HepG2 (cell line): ENCODE measurements at regions not wholly inside any gene's neighbourhood (a gene's known extent, or its start where the extent isn't known, plus 50 kb on each side); places are given as distances from the start of the nearest gene placed in this dataset.

Experiments
- ATAC-seq: fragments of 200-7000 bp; cut with Tn5 transposase; 3 replicates; pipeline ENCODE4 v1.9.1; 2020; ENCODE audit warnings: mild to moderate bottlenecking, moderate library complexity
- BruUV-seq: library from RNA; stranded (reverse); fragments of 400-500 nt; replicated peaks from 2 replicates; lab custom pipeline; 2021; lab: Mats Ljungman, UMichigan
- CTCF ChIA-PET: fragments of 300-600 bp; formaldehyde crosslinking; extraction: SDS; loops from one replicate; lab custom pipeline; 2021; ENCODE audit warnings: low total read pairs, inconsistent platforms, low intra/inter-chr PET ratio; lab: Yijun Ruan, JAX
- POLR2A ChIA-PET: fragments of 350-600 bp; sonication (Branson Sonifier 250); formaldehyde crosslinking; loops from one replicate; lab custom pipeline; 2020; ENCODE audit warnings: antibody characterized with exemption, inconsistent platforms; lab: Yijun Ruan, JAX
- DNase-seq: peaks from one replicate; pipeline ENCODE4 v3.0.0-alpha.2; 2015; ENCODE audit warnings: low spot score
- FAIRE-seq: peaks from 3 replicates; lab custom pipeline; 2011; peaks lifted over from hg19 to GRCh38; lab: Jason Lieb, UNC
- H2AFZ ChIP-seq: one replicate; pipeline ENCODE4 v1.6.1; 2011; ENCODE audit warnings: low read length, inconsistent platforms
- H3K27ac ChIP-seq: fragments of 300-600 bp; 3 replicates; pipeline ENCODE4 v1.8.0; 2011; ENCODE audit warnings: mixed run types, mild to moderate bottlenecking, mixed read lengths, low read length, inconsistent platforms; ENCODE audit not compliant: insufficient read depth; ENCODE audit errors: extremely low read length
- H3K27me3 ChIP-seq, 2 experiments: fragments of 200-600 bp in 1 of 2; 2 replicates in 1 of 2; 3 replicates in 1 of 2; pipeline versions ENCODE4 v1.6.0 to v1.8.0; 2011; ENCODE audit warnings: low read length in 2 of 2, mild to moderate bottlenecking in 2 of 2, moderate library complexity in 2 of 2, inconsistent platforms in 1 of 2; ENCODE audit not compliant: insufficient read depth in 2 of 2, control insufficient read depth in 1 of 2
- H3K36me3 ChIP-seq, 2 experiments: fragments of 200-600 bp in 1 of 2; replicated peaks in 1 of 2; 2 replicates in 1 of 2; 3 replicates in 1 of 2; pipeline versions ENCODE4 v1.5.1 to v1.8.0; 2011; ENCODE audit warnings: low read length in 2 of 2, inconsistent platforms in 1 of 2; ENCODE audit not compliant: insufficient read depth in 2 of 2, control insufficient read depth in 1 of 2
- H3K4me1 ChIP-seq: 2 replicates; pipeline ENCODE4 v1.5.1; 2012; ENCODE audit warnings: low read length, inconsistent platforms; ENCODE audit not compliant: insufficient read depth
- H3K4me2 ChIP-seq: 2 replicates; pipeline ENCODE4 v1.6.0; 2011; ENCODE audit warnings: low read depth, low read length, inconsistent platforms
- H3K4me3 ChIP-seq, 3 experiments: fragments of 200-600 bp in 1 of 3; sonication (generic), shearing (Covaris generic) in 1 of 3; replicated peaks in 1 of 3; 2 replicates each; pipeline ENCODE4 v1.5.1; 2011 to 2016; ENCODE audit warnings: low read length in 3 of 3, inconsistent platforms in 2 of 3, low read depth in 2 of 3, mild to moderate bottlenecking in 2 of 3, control low read depth in 1 of 3, mixed read lengths in 1 of 3; ENCODE audit not compliant: insufficient read depth in 1 of 3
- H3K79me2 ChIP-seq: one replicate; pipeline ENCODE4 v1.6.1; 2011; ENCODE audit warnings: low read length, inconsistent platforms; ENCODE audit not compliant: insufficient read depth
- H3K9ac ChIP-seq: 2 replicates; pipeline ENCODE4 v1.6.0; 2011; ENCODE audit warnings: mild to moderate bottlenecking, low read depth, low read length, inconsistent platforms; ENCODE audit not compliant: insufficient read depth
- H3K9me3 ChIP-seq: 2 replicates; pipeline ENCODE4 v1.5.1; 2012; ENCODE audit warnings: mild to moderate bottlenecking, low read length
- H4K20me1 ChIP-seq: 2 replicates; pipeline ENCODE4 v1.6.0; 2011; ENCODE audit warnings: inconsistent platforms, mild to moderate bottlenecking, low read length, moderate library complexity; ENCODE audit not compliant: insufficient read depth
- HOXA9 ChIP-seq: sonication (generic); formaldehyde crosslinking; IDR thresholded peaks from 2 replicates; pipeline ENCODE4 v1.8.1; 2022; ENCODE audit warnings: missing genetic modification reagents, mild to moderate bottlenecking, moderate library complexity, borderline replicate concordance
- PAWR ChIP-seq: sonication (generic); formaldehyde crosslinking; IDR thresholded peaks from 2 replicates; pipeline ENCODE4 v1.4.0; 2020; ENCODE audit warnings: missing genetic modification reagents, mild to moderate bottlenecking, borderline replicate concordance
- PHF8 ChIP-seq: sonication (generic); formaldehyde crosslinking; IDR thresholded peaks from 2 replicates; pipeline ENCODE4 v1.5.0; 2020; ENCODE audit warnings: missing genetic modification reagents
- ZBTB8A ChIP-seq: sonication (generic); formaldehyde crosslinking; IDR thresholded peaks from 2 replicates; pipeline ENCODE4 v1.4.0; 2020; ENCODE audit warnings: mild to moderate bottlenecking, low read depth, missing genetic modification reagents, borderline replicate concordance
- ZNF10 ChIP-seq: sonication (generic); formaldehyde crosslinking; IDR thresholded peaks from 2 replicates; pipeline ENCODE4 v1.4.0; 2020; ENCODE audit warnings: mild to moderate bottlenecking, low read depth, missing genetic modification reagents, borderline replicate concordance
- ZNF354B ChIP-seq: sonication (generic); formaldehyde crosslinking; IDR thresholded peaks from 2 replicates; pipeline ENCODE4 v1.8.0; 2022; ENCODE audit warnings: mild to moderate bottlenecking, missing genetic modification reagents
- ZNF747 ChIP-seq: sonication (generic); formaldehyde crosslinking; IDR thresholded peaks from 2 replicates; pipeline ENCODE4 v1.8.1; 2023; ENCODE audit warnings: missing genetic modification reagents, mild to moderate bottlenecking, borderline replicate concordance
- WGBS: methylation state at CpG from one replicate; pipeline ENCODE4 v1.1.6; 2017; ENCODE audit warnings: low lambda C conversion rate; 5-methylcytosine and 5-hydroxymethylcytosine counted together
- in situ Hi-C: cut with HindIII; loops from 2 replicates; pipeline ENCODE4 v1.10.0; 2017; ENCODE audit warnings: low pct_unique_long_range_greater_than_20kb; ENCODE audit not compliant: extremely low pct_ligation_motif_present
- intact Hi-C: fragments of 100-400 bp; cut with micrococcal nuclease; formaldehyde crosslinking; loops from one replicate; pipeline ENCODE4 v1.10.0; 2022; ENCODE audit not compliant: unreplicated experiment
- TF ChIP-seq, protein P1 (sequence below): sonication (generic); formaldehyde crosslinking; IDR thresholded peaks from 2 replicates; pipeline ENCODE4 v1.9.0; 2021; ENCODE audit warnings: missing genetic modification reagents, borderline replicate concordance
- TF ChIP-seq, protein P2 (sequence below): IDR thresholded peaks from 2 replicates; pipeline ENCODE4 v1.6.1; 2016; ENCODE audit warnings: low read depth, missing genetic modification reagents, missing compliant biosample characterization

DNA sequence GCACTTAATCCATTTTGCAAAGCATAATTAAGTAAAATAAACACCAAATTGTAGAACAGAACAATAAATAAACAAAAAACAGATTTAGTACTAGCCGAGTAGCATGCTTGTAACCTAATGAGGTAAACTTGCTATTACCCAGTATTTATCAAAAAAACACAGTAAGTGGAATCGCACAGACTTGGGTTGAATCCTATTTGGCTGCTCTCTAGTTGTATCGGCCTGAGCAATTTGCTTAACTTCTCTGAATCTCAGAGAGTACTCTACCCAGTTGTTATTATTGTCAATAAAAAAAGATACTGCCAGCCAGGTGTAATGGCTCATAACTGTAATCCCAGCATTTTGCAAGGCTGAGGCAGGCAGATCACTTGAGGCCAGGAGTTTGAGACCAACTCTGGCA, 664.3 kb downstream of the ADGRL2 start:
- intact Hi-C loops, result no loop called here
- H3K4me3 ChIP-seq, result no peak overlapping the region
- no TSS peak for BruUV-seq

More for the DNA sequence above, 664.3 kb downstream of the ADGRL2 start:
- no peaks in the 10 kb centered on the region for H3K79me2 ChIP-seq
- TF ChIP-seq ZNF10 (CRISPR knock-in tag), result no peak
- no peak for TF ChIP-seq ZNF354B (CRISPR knock-in tag)
- TF ChIP-seq ZBTB8A, result no peak
- no peak for TF ChIP-seq HOXA9
- TF ChIP-seq PAWR (CRISPR knock-in tag), result no peak
- TF ChIP-seq, protein P1, sequence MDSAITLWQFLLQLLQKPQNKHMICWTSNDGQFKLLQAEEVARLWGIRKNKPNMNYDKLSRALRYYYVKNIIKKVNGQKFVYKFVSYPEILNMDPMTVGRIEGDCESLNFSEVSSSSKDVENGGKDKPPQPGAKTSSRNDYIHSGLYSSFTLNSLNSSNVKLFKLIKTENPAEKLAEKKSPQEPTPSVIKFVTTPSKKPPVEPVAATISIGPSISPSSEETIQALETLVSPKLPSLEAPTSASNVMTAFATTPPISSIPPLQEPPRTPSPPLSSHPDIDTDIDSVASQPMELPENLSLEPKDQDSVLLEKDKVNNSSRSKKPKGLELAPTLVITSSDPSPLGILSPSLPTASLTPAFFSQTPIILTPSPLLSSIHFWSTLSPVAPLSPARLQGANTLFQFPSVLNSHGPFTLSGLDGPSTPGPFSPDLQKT, result no peak
- TF ChIP-seq ZNF747 (CRISPR knock-in tag), result no peak
- TF ChIP-seq, protein P2, sequence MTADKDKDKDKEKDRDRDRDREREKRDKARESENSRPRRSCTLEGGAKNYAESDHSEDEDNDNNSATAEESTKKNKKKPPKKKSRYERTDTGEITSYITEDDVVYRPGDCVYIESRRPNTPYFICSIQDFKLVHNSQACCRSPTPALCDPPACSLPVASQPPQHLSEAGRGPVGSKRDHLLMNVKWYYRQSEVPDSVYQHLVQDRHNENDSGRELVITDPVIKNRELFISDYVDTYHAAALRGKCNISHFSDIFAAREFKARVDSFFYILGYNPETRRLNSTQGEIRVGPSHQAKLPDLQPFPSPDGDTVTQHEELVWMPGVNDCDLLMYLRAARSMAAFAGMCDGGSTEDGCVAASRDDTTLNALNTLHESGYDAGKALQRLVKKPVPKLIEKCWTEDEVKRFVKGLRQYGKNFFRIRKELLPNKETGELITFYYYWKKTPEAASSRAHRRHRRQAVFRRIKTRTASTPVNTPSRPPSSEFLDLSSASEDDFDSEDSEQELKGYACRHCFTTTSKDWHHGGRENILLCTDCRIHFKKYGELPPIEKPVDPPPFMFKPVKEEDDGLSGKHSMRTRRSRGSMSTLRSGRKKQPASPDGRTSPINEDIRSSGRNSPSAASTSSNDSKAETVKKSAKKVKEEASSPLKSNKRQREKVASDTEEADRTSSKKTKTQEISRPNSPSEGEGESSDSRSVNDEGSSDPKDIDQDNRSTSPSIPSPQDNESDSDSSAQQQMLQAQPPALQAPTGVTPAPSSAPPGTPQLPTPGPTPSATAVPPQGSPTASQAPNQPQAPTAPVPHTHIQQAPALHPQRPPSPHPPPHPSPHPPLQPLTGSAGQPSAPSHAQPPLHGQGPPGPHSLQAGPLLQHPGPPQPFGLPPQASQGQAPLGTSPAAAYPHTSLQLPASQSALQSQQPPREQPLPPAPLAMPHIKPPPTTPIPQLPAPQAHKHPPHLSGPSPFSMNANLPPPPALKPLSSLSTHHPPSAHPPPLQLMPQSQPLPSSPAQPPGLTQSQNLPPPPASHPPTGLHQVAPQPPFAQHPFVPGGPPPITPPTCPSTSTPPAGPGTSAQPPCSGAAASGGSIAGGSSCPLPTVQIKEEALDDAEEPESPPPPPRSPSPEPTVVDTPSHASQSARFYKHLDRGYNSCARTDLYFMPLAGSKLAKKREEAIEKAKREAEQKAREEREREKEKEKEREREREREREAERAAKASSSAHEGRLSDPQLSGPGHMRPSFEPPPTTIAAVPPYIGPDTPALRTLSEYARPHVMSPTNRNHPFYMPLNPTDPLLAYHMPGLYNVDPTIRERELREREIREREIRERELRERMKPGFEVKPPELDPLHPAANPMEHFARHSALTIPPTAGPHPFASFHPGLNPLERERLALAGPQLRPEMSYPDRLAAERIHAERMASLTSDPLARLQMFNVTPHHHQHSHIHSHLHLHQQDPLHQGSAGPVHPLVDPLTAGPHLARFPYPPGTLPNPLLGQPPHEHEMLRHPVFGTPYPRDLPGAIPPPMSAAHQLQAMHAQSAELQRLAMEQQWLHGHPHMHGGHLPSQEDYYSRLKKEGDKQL (CRISPR knock-in tag), result no peak
- TF ChIP-seq PHF8 (CRISPR knock-in tag), result no peak
- no peak overlapping the region for H3K27ac ChIP-seq
- no peak overlapping the region for H3K9ac ChIP-seq
- no peak overlapping the region for H3K4me2 ChIP-seq
- ChIA-PET CTCF (no interaction called here), POLR2A (no interaction called here)
- H3K36me3 ChIP-seq, result no peaks in the 10 kb centered on the region
- H3K9me3 ChIP-seq, result peaks cover 72% of the 10 kb centered on the region
- DNase-seq (no peak), ATAC-seq (no peak), FAIRE-seq (no peak)
- no peaks in the 10 kb centered on the region for H3K27me3 ChIP-seq
- no peaks in the 10 kb centered on the region for H3K4me1 ChIP-seq
- H2AFZ ChIP-seq, result no peak overlapping the region
- 58% methylated on average over 3 of the region's 3 CpGs for WGBS
- in situ Hi-C loops, result no loop called here
- H4K20me1 ChIP-seq, result no peaks in the 10 kb centered on the region
